ENCODE measurements at regions not wholly inside any gene's neighbourhood (a gene's known extent, or its start where the extent isn't known, plus 50 kb on each side); places are given as distances from the start of the nearest gene placed in this dataset.

GRCh38 chr22:48334971-48335370, 1492.7 kb downstream of the BRD1 start:
- TF ChIP-seq EZH2 (IDR thresholded peaks at IDR 0.05) = no peak
- no peak for TF ChIP-seq POLR2AphosphoS5 (IDR thresholded peaks at IDR 0.05; ENCODE audit: borderline replicate concordance, low read depth, low read length)
